ENCODE measurements at regions not wholly inside any gene's neighbourhood (a gene's known extent, or its start where the extent isn't known, plus 50 kb on each side); places are given as distances from the start of the nearest gene placed in this dataset.
A peak's percentile ranks its signal among the peaks of the same experiment; 100 is the strongest.
"Not testable (repeated sequence)": the region's sequence is repeated elsewhere in the genome, so short reads cannot be mapped to it uniquely, and the experiment has no call there.

GRCh38 chr4:27075603-27076002 lies 215.0 kb downstream of the STIM2 start:
- not testable (repeated sequence) for DNase-seq (ENCODE audit: low spot score)

GRCh38 chr4:27078934-27079455 lies 218.4 kb downstream of the STIM2 start:
- DNase-seq (ENCODE audit: low spot score), result no peak

- no peak for DNase-seq (ENCODE audit: low spot score)
Observed at GRCh38 chr4:27081675-27082586, 221.3 kb downstream of the STIM2 start.

DNA sequence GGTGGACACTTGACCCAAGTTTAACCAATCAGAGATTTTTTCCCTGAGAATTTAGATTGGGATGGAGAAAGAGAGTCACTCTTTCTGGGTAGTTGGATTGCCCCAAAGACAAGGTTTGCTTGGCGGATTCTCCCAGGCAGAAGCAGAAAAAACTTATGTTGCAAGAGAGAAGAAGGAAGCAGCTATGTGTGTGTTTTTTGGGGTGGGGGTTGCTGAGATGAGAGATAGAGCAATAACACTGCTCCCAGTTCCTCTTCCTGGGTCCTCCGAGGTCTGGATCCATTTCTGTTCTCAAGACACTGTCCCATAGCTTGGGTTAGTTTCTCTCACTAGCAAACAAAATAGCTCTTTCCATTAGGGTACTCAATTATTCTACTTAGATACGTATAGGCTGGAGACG lies 222.1 kb downstream of the STIM2 start:
- DNase-seq (ENCODE audit: low spot score), result no peak

DNA sequence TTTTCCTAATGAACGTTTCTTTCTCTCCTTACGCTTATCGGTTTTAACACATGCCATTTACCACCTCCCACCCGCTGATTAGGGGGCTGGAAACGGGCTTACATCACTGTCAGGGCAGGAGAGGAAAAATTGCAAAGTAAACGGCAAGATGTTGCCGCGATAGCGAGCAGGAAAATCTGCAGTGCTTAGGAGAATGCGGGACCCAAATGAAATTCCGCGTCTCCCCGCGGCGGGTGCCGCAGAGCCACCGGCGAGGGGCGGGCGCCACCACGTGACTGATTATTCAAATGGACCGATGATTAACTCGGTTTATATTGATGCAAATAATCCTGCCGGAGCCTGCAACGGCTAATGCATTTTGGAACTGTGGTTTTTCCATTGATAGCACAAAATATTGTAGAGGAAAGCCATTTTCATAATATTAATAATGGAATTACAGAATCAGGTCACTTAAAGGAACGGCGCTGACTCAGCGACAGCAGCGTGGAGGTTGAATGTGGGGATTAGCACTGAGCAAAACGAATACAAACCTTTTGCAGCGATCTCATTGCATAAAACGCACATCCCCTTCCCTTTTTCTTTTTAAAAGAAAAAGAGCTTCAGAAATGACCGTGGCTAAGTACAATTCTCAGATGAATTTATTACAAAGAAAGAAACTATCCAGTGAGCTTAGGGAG lies 224.2 kb downstream of the STIM2 start:
- DNase-seq (ENCODE audit: low spot score), result peak; percentile 73

- no peak for DNase-seq (ENCODE audit: low spot score)
Observed at GRCh38 chr4:27085396-27085795, 224.8 kb downstream of the STIM2 start.

- DNase-seq (ENCODE audit: low spot score), result no peak
Observed at GRCh38 chr4:27087306-27088045, 226.8 kb downstream of the STIM2 start.

DNA sequence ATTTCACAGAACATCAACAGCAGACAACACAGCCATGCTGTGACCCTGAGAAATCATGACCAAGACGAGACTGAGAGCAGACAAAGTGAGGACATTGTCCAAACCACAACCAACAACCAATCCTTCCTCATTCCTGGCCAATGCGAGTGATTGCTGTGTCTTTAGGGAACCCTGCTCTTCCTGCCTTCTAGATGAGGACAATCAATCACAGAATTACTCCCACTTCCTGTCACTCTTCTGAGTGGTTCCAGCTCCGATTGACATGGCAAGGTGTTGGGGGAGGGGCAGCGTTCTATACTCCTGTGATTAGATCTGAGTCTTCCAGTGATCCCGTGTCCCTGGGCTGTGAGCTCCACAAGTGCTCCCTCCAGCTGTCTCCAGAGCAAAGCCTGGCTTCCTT lies 227.8 kb downstream of the STIM2 start:
- peak; percentile 23 for DNase-seq (ENCODE audit: low spot score)

GRCh38 chr4:27089186-27089585 lies 228.5 kb downstream of the STIM2 start:
- DNase-seq (ENCODE audit: low spot score), result no peak

DNA sequence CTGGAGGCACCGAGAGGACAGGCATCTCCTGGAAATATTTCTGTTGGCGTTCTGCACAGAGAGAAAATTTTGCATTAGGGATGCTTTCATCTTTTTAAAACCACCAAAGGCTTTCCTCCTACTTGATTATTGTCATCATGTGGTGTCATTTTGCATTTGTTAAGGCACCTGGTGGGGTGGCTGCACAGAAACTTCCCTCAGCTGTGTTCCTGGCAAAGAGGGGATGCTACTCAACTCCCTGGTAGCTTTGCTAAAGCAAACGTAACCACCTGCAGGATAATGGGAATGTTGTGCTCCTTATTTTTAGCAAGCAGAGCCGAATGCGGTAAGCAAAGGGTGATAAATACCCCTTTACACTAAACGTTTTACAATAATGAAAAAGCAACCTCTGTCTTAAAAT lies 229.8 kb downstream of the STIM2 start:
- no peak for DNase-seq (ENCODE audit: low spot score)

DNA sequence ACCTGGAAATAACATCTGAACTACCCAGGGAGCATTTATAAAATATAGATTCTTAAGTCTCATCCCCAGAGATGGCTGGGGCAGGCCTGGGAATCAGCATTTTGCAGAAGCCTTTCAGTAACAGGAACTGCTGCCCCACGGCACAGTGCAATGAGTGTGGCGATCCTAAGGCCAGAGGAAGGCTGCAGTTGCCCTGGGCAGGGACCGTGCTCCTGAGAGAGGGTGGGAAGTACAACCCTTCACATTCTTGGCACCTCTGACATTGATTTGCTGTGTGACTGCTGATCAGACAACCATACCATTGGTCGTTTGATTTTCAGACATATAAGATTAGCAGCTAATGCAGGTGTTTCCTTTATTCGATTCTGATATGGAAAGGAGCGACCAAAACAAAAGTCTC lies 233.6 kb downstream of the STIM2 start:
- no peak for DNase-seq (ENCODE audit: low spot score)

- DNase-seq (ENCODE audit: low spot score), result no peak
Observed at GRCh38 chr4:27094783-27095182, 234.1 kb downstream of the STIM2 start.

GRCh38 chr4:27096142-27096824 lies 235.6 kb downstream of the STIM2 start:
- DNase-seq (ENCODE audit: low spot score), result no peak

GRCh38 chr4:27098034-27098433 lies 237.4 kb downstream of the STIM2 start:
- DNase-seq (ENCODE audit: low spot score), result no peak

- no peak for DNase-seq (ENCODE audit: low spot score)
Observed at GRCh38 chr4:27100713-27101112, 240.1 kb downstream of the STIM2 start.

DNA sequence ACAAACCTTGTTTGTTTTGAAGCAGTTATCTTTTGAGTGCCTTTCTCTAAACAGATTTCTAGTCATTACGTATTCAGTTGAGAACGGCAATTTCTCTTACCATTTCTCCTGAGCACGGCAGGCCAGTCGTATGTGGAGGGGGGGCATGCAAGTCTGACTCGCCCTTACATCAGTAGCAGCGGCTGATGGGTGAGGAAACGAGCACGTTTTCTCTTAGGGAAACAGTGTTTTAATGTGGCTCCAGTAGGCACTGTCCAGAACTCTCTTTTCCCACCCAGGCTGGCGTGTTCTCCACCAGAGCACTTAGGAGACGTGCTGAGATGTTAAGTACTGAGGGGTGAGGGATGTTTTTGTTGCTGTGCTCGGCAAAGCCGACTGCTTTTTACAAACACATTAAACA lies 240.5 kb downstream of the STIM2 start:
- DNase-seq (ENCODE audit: low spot score), result no peak

GRCh38 chr4:27101561-27101960 lies 240.9 kb downstream of the STIM2 start:
- no peak for DNase-seq (ENCODE audit: low spot score)

GRCh38 chr4:27111627-27112026 lies 251.0 kb downstream of the STIM2 start:
- DNase-seq (ENCODE audit: low spot score), result no peak

- DNase-seq (ENCODE audit: low spot score), result no peak
Observed at GRCh38 chr4:27112587-27112986, 251.9 kb downstream of the STIM2 start.

DNA sequence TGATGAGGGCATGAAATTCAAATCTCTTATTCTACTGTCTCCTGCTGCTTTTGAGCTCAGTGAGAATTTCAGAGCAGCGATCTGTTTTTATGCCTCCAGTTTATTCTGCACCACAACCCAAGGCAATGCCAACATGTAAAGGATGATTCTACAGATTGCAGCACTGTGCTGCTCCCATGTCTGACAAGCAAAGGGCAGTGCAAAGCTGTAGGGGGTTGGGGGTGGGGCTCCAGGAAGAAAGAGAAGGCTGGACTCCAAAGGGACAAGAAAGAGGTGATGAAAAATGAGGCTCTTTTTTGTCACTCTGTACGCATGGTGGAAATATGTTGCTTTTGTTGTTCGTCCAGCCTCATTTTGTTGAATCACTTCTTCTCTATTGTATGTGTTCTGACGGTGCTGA lies 254.6 kb downstream of the STIM2 start:
- no peak for DNase-seq (ENCODE audit: low spot score)

- DNase-seq (ENCODE audit: low spot score), result no peak
Observed at GRCh38 chr4:27117453-27117852, 256.8 kb downstream of the STIM2 start.

DNA sequence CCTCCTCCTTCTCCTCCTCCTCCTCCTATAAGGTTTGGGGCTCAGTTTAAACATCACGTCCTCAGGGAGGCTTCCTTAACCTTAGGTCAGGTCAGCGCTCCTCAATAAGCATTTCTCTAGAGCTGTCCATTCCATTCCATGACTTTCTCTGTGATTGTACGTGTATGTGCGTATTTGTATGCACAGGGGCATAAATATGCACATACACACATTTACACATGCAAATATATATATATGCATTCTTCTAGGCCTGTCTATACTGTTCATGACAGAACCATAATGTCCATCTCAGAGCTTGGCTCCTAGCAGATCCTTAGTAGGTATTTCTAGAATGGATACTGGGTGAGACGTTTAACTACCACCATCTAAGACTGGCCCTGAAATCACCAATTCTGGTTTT lies 258.6 kb downstream of the STIM2 start:
- DNase-seq (ENCODE audit: low spot score), result no peak

Measured in Ammon's horn (tissue), 1 donor.